IPS-20b (cell line): ENCODE measurements at regions not wholly inside any gene's neighbourhood (a gene's known extent, or its start where the extent isn't known, plus 50 kb on each side); places are given as distances from the start of the nearest gene placed in this dataset.
"Not testable (repeated sequence)": the region's sequence is repeated elsewhere in the genome, so short reads cannot be mapped to it uniquely, and the experiment has no call there.

ENCODE experiments used
- H3K27ac ChIP-seq: one replicate; pipeline ENCODE4 v1.5.1; 2013; ENCODE audit warnings: low read length
- H3K27me3 ChIP-seq: 2 replicates; pipeline ENCODE4 v1.6.1; 2013; ENCODE audit warnings: mild to moderate bottlenecking, low read length, inconsistent platforms; ENCODE audit not compliant: insufficient read depth
- H3K36me3 ChIP-seq: 2 replicates; pipeline ENCODE4 v1.6.1; 2013; ENCODE audit warnings: low read depth, mild to moderate bottlenecking, inconsistent platforms, low read length, moderate library complexity; ENCODE audit not compliant: insufficient read depth
- H3K4me1 ChIP-seq: 2 replicates; pipeline ENCODE4 v1.6.1; 2013; ENCODE audit warnings: mild to moderate bottlenecking, control low read depth, inconsistent platforms, low read length, moderate library complexity; ENCODE audit not compliant: insufficient read depth
- H3K4me3 ChIP-seq: 2 replicates; pipeline ENCODE4 v1.5.1; 2013; ENCODE audit warnings: mild to moderate bottlenecking, low read length, inconsistent platforms
- H3K9ac ChIP-seq: 2 replicates; pipeline ENCODE4 v1.6.1; 2013; ENCODE audit warnings: low read depth, mild to moderate bottlenecking, inconsistent platforms, low read length, moderate library complexity
- H3K9me3 ChIP-seq: 2 replicates; pipeline ENCODE4 v1.6.1; 2013; ENCODE audit warnings: mild to moderate bottlenecking, low read depth, low read length, inconsistent platforms; ENCODE audit not compliant: insufficient read depth

DNA sequence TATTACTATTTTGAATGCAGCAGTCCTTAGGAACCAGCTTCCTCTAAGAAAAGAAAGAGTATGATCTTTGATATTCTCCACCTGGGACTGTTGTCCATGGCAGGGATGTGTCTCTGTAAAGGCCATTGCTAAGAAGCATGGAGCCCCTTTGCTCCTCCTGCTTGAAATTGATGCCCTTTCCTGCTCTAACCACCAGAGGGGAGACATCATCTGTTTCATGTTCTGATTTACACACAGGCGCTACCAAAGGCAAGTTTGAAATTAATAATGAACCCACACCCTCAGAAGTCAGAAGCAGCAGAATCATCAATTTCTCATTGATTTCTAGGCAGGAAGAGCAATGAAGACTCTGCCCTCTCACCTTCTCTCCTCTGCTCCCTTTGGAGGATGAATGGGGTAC is 253.8 kb downstream of the RMST start:
- Histone ChIP-seq H3K9me3 (no peaks in the 10 kb centered on the region), H3K36me3 (no peaks in the 10 kb centered on the region), H3K4me1 (peaks cover 19% of the 10 kb centered on the region), H3K27ac (no peak overlapping the region), H3K27me3 (no peaks in the 10 kb centered on the region), H3K9ac (no peak overlapping the region), H3K4me3 (no peak overlapping the region)

DNA sequence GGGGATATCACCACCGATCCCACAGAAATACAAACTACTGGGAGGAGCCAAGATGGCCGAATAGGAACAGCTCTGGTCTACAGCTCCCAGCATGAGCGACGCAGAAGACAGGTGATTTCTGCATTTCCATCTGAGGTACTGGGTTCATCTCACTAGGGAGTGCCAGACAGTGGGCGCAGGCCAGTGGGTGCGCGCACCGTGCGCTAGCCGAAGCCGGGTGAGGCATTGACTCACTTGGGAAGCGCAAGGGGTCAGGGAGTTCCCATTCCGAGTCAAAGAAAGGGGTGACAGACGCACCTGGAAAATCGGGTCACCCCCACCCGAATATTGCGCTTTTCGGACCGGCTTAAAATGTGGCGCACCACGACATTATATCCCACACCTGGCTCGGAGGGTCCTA is 261.2 kb downstream of the RMST start:
- not testable (repeated sequence) for H3K36me3 ChIP-seq, H3K9ac ChIP-seq, H3K27ac ChIP-seq, H3K9me3 ChIP-seq, H3K4me1 ChIP-seq, H3K27me3 ChIP-seq, H3K4me3 ChIP-seq

DNA sequence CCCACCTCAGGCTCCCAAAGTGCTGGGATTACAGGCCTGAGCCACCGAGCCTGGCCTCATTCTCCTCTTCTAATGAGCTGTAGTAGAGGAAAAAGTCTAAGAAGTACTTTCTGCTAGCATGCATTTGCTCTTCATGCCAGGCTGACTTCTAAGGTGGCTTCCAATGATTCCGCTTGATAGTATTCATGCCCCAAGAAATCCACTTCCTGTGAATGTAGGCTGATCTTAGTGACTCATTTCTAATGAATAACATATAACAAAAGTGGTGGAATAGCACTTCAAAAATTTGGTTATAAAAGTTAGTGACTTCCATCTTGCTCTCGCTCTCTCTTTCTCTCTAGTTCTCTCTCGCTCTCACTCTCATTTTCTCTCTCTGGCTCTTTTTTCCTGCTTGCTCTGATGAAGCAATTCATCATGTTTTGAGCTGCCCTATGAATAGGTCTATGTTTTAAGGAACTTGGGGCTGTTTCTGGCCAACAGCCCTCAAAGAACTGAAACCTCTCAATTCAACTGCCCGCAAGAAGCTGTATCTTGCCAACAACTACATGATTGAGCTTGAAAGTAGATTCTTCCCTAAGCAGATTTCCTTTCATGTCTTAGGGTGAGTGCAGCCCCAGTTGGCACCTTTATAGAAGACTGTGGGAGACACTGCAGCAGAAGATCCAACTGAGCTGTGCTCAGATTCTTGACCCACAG is 282.9 kb downstream of the RMST start:
- Histone ChIP-seq H3K4me1 (no peaks in the 10 kb centered on the region), H3K9me3 (no peaks in the 10 kb centered on the region), H3K9ac (no peak overlapping the region), H3K4me3 (no peak overlapping the region), H3K36me3 (no peaks in the 10 kb centered on the region), H3K27ac (no peak overlapping the region), H3K27me3 (no peaks in the 10 kb centered on the region)

DNA sequence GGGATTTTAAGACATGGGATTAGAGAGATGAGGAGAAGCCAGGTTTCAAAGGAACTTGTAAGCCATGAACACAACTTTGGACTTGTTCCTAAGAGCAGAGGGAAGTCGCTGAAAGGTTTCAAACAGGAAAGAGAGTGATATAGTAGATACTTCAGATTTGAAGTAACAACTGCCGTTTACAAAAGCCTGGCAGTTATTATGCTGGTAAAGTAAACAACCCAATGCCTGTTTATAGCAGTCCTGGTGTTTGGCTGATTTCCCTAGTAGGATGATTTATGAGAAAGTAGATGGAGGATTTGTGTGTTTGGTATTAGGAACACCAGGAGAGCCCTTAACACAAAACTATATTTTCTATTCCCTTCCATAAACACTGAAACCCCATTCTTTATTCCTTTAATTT is 285.7 kb downstream of the RMST start:
- Histone ChIP-seq H3K4me1 (no peaks in the 10 kb centered on the region), H3K9me3 (no peaks in the 10 kb centered on the region), H3K36me3 (no peaks in the 10 kb centered on the region), H3K9ac (no peak overlapping the region), H3K4me3 (no peak overlapping the region), H3K27ac (no peak overlapping the region), H3K27me3 (no peaks in the 10 kb centered on the region)

- Histone ChIP-seq H3K27ac (no peak overlapping the region), H3K36me3 (no peaks in the 10 kb centered on the region), H3K9me3 (no peaks in the 10 kb centered on the region), H3K27me3 (no peaks in the 10 kb centered on the region), H3K4me3 (no peak overlapping the region), H3K4me1 (no peaks in the 10 kb centered on the region), H3K9ac (no peak overlapping the region)
Observed at GRCh38 chr12:97751704-97752103, 289.1 kb downstream of the RMST start.

- H3K27ac ChIP-seq = no peak overlapping the region
- no peaks in the 10 kb centered on the region for H3K4me1 ChIP-seq
- no peaks in the 10 kb centered on the region for H3K36me3 ChIP-seq
- H3K9ac ChIP-seq = no peak overlapping the region
- H3K4me3 ChIP-seq = no peak overlapping the region
- H3K27me3 ChIP-seq = no peaks in the 10 kb centered on the region
- H3K9me3 ChIP-seq = no peaks in the 10 kb centered on the region
Observed at GRCh38 chr12:97752129-97752528, 289.5 kb downstream of the RMST start.

DNA sequence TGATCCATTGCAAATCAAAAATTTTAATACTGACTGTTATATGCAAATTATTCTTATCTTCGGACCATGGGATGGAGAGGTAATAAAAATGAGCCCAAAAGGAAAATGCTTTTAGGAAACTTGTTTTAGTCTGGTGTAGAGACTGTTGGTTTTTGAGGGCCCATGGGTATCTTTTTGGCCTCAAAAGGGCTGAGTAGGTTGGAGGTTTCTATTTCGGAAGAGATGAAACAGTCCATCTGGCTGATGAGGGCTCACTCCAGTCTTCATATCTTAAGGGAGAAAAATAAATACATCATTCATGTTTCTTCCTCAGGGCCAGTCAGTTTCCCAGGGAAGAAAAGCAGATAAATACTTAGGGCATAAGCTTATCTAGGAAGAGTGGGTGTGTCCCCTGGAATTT is 290.7 kb downstream of the RMST start:
- no peaks in the 10 kb centered on the region for H3K4me1 ChIP-seq
- no peaks in the 10 kb centered on the region for H3K36me3 ChIP-seq
- no peak overlapping the region for H3K4me3 ChIP-seq
- no peaks in the 10 kb centered on the region for H3K9me3 ChIP-seq
- H3K9ac ChIP-seq = no peak overlapping the region
- no peaks in the 10 kb centered on the region for H3K27me3 ChIP-seq
- H3K27ac ChIP-seq = no peak overlapping the region

DNA sequence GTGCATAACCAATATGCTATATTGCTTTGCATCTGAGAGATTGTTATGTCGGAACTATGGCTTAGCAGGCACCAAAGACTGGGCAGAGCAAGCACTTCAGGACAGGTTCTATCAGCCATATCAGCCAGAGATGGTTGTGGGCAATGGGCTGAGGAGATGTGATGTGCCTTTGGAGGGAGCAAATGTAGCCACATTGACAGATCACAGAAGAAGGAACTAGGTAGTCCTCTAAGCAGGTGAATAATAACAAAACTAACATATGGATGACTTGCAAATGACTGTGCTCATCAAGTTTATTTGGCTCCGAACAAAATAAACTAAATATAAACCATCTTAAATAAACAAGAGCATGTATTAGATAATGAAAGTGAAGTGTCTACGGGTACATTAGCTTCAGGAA is 291.7 kb downstream of the RMST start:
- Histone ChIP-seq H3K4me1 (no peaks in the 10 kb centered on the region), H3K36me3 (no peaks in the 10 kb centered on the region), H3K9me3 (no peaks in the 10 kb centered on the region), H3K4me3 (no peak overlapping the region), H3K27me3 (no peaks in the 10 kb centered on the region), H3K27ac (no peak overlapping the region), H3K9ac (no peak overlapping the region)

GRCh38 chr12:97756066-97756666 is 293.6 kb downstream of the RMST start:
- H3K36me3 ChIP-seq = no peaks in the 10 kb centered on the region

DNA sequence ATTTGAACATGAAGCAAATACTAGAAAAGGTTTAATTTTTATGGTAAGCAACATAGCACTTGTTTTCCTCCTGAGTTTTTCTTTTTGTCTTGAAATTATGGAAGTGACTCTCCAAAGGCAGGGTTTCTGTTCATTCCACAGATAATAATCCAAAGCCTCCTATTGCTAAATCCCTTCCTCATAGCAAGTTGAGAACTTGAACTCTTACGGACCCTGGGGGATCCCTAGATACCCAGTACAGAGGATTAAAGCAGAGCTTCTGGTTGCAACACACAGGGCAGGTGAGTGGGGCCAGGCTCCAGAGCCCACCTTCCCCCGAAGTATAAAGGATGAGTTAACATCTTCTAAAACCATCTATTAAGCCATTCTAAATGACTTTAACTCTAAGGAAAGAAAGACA is 294.1 kb downstream of the RMST start:
- Histone ChIP-seq H3K4me3 (no peak overlapping the region), H3K27ac (no peak overlapping the region), H3K4me1 (no peaks in the 10 kb centered on the region), H3K9me3 (0 out of 2 replicates have a peak, but pooled peaks cover under 1% of the 10 kb centered on the region), H3K27me3 (no peaks in the 10 kb centered on the region), H3K9ac (no peak overlapping the region), H3K36me3 (no peaks in the 10 kb centered on the region)

More at GRCh38 chr12:97756066-97756666, 293.6 kb downstream of the RMST start:
- Histone ChIP-seq H3K9ac (no peak overlapping the region), H3K27ac (no peak overlapping the region), H3K27me3 (no peaks in the 10 kb centered on the region), H3K9me3 (no peaks in the 10 kb centered on the region), H3K4me3 (no peak overlapping the region), H3K4me1 (no peaks in the 10 kb centered on the region)

DNA sequence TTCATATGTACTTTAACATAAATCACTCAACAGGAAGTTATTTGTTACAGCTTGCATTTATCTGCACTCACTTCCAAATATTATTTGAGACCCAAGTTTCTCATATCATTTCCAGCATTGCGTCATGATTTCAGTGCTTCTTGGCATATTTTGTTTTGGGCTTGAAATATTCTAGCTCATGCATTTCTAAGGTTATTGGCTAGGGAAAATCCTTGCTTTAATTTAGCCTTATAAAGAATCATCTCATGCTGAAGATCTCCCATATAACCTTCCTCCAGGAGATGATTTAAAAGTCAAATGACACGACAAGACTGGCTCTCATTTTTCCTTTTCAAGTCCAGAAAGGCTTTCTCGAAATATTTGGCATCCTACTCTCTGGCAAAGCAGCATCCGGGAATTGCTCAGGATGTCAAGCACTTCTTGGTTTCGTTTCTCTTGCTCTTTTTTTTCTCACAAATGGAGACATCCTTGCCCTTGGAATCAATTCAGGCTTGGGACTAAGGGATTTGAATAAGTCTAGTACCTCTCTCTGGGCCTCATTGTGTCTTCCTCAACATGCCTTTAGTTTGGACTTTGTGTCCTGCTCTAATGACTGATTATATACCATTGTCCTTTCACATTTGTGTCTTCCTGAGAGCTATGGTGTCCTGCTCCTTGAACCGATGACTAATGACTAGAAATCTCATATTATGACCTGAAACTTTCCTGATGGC is 295.0 kb downstream of the RMST start:
- H3K4me3 ChIP-seq = no peak overlapping the region
- H3K9ac ChIP-seq = no peak overlapping the region
- H3K27ac ChIP-seq = no peak overlapping the region
- H3K9me3 ChIP-seq = peaks cover 8% of the 10 kb centered on the region
- no peaks in the 10 kb centered on the region for H3K4me1 ChIP-seq
- no peaks in the 10 kb centered on the region for H3K36me3 ChIP-seq
- no peaks in the 10 kb centered on the region for H3K27me3 ChIP-seq

GRCh38 chr12:97758194-97758501 is 295.5 kb downstream of the RMST start:
- H3K36me3 ChIP-seq = no peaks in the 10 kb centered on the region
- no peaks in the 10 kb centered on the region for H3K4me1 ChIP-seq
- H3K9ac ChIP-seq = no peak overlapping the region
- H3K27ac ChIP-seq = no peak overlapping the region
- no peaks in the 10 kb centered on the region for H3K27me3 ChIP-seq
- H3K9me3 ChIP-seq = peaks cover 10% of the 10 kb centered on the region
- H3K4me3 ChIP-seq = no peak overlapping the region
